Lung (tissue), 11 donors: ENCODE measurements at regions not wholly inside any gene's neighbourhood (a gene's known extent, or its start where the extent isn't known, plus 50 kb on each side); places are given as distances from the start of the nearest gene placed in this dataset.

Experiments
- ATAC-seq: fragments of 200-7000 bp; cut with Tn5 transposase; one replicate; pipeline ENCODE4 v1.9.1; 2020; ENCODE audit warnings: moderate number of reproducible peaks; ENCODE audit not compliant: insufficient read depth, low FRiP score
- DNase-seq, 3 donors: peaks; one replicate each; pipeline ENCODE4 v3.0.0-alpha.2; 2013 to 2017
- H3K27ac ChIP-seq, 2 donors: one replicate each; pipeline ENCODE4 v1.5.1; 2013; ENCODE audit warnings: mild to moderate bottlenecking in 2 of 2, moderate library complexity in 2 of 2, control low read depth in 1 of 2, inconsistent platforms in 1 of 2, low read depth in 1 of 2, low read length in 1 of 2
- H3K27me3 ChIP-seq, 3 donors: one replicate each; pipeline ENCODE4 v1.5.1; 2013; ENCODE audit warnings: low read length in 2 of 3; ENCODE audit not compliant: control insufficient read depth in 3 of 3, insufficient read depth in 3 of 3
- H3K36me3 ChIP-seq, 4 donors: one replicate each; pipeline ENCODE4 v1.5.1; 2013; ENCODE audit warnings: low read length in 4 of 4, mild to moderate bottlenecking in 1 of 4, moderate library complexity in 1 of 4; ENCODE audit not compliant: control insufficient read depth in 4 of 4, insufficient read depth in 4 of 4
- H3K4me1 ChIP-seq, 5 donors: one replicate each; pipeline ENCODE4 v1.5.1; 2013; ENCODE audit warnings: low read length in 5 of 5, mild to moderate bottlenecking in 2 of 5, moderate library complexity in 1 of 5; ENCODE audit not compliant: control insufficient read depth in 5 of 5, insufficient read depth in 5 of 5
- H3K4me3 ChIP-seq: one replicate; pipeline ENCODE4 v1.5.1; 2013; ENCODE audit warnings: mild to moderate bottlenecking, control low read depth, moderate library complexity
- H3K9ac ChIP-seq, 2 donors: one replicate each; pipeline ENCODE4 v1.5.1; 2013; ENCODE audit warnings: low read length in 2 of 2, control low read depth in 1 of 2; ENCODE audit not compliant: insufficient read depth in 1 of 2
- H3K9me3 ChIP-seq, 4 donors: one replicate each; pipeline ENCODE4 v1.5.1; 2013; ENCODE audit warnings: low read length in 3 of 4, mild to moderate bottlenecking in 1 of 4, moderate library complexity in 1 of 4; ENCODE audit not compliant: control insufficient read depth in 4 of 4, insufficient read depth in 3 of 4
- WGBS, 2 donors: extraction: QIAGEN DNeasy Blood & Tissue Kit; methylation state at CpG; one replicate each; pipeline ENCODE4 v1.1.7; 2013; 5-methylcytosine and 5-hydroxymethylcytosine counted together
- TF ChIP-seq, protein P1 (sequence below): IDR thresholded peaks from 2 replicates; pipeline ENCODE4 v1.5.1; 2012; ENCODE audit warnings: mild to moderate bottlenecking; ENCODE audit errors: control extremely low read depth, extremely low read depth
- donor health status: control.
- donor health status: control.
- donor health status: Bipolar disorder and iron deficiency.
- donor health status: healthy.
- donor health status: DM: yes; HTN: yes; CAD: no.

DNA sequence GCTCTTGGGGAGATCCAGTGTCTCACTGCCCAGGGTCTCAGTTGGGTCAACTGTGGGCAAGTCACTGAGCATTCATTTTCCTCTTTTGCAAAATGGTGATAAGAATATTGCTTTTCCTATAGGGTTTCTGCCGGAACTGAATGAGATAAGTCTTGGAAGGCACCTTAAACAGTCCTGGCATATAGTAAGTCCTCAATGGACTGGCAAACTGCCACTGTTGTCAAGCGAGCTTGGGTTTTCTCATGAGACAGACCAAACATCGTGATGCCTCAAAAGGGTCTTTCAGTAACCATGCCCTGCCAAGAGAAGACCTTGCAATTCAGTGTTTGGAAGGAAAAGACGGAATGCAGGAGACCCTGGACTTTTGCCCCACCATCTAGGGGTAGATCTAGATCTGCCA is 251.5 kb downstream of the WDR11 start:
- 79 to 83% methylated on average over 4 of the region's 4 CpGs for WGBS, 2 donors
- peak; percentile 60 to 81 (median 80) for DNase-seq
- Histone ChIP-seq H3K27ac (no peak overlapping the region), H3K4me1 (peaks cover 0 to 50% (median 17%) of the 10 kb centered on the region in 5 donors), H3K9ac (no peak overlapping the region), H3K9me3 (peaks cover 0 to 4% (median 0%) of the 10 kb centered on the region in 4 donors), H3K4me3 (no peak overlapping the region), H3K36me3 (no peaks in the 10 kb centered on the region), H3K27me3 (no peaks in the 10 kb centered on the region)
- TF ChIP-seq, protein P1, sequence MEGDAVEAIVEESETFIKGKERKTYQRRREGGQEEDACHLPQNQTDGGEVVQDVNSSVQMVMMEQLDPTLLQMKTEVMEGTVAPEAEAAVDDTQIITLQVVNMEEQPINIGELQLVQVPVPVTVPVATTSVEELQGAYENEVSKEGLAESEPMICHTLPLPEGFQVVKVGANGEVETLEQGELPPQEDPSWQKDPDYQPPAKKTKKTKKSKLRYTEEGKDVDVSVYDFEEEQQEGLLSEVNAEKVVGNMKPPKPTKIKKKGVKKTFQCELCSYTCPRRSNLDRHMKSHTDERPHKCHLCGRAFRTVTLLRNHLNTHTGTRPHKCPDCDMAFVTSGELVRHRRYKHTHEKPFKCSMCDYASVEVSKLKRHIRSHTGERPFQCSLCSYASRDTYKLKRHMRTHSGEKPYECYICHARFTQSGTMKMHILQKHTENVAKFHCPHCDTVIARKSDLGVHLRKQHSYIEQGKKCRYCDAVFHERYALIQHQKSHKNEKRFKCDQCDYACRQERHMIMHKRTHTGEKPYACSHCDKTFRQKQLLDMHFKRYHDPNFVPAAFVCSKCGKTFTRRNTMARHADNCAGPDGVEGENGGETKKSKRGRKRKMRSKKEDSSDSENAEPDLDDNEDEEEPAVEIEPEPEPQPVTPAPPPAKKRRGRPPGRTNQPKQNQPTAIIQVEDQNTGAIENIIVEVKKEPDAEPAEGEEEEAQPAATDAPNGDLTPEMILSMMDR: no peak
- ATAC-seq: no peak

DNA sequence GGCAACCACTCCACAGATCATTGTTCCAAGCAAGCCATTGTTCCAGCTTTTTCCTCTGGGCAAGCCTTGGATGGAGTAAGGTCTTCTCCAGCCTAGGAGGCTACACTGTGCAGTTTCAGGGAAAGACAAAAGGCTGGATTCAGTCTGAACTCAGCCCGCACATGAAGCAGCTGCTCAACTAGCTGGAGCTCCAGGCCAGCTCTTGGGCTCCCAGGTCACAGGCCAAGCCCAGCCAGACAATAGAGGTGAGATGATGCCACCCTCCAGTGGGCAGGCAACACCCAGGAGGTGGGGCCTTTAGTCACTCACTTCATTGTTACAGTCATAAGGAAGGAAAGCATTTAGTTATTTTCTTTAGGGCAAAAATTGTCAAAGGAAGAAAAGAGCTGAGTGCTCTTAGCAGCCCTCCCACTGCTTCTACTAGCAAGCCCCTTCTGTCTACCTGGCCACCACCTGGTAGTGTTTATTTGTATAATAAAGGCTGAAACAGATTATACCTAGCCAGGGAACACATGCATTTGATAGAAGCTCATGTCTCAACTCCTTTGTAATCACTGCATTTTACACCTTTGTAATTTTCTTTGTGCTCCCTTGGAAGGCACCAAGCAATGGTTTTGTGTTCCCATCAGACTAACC is 253.4 kb downstream of the WDR11 start:
- DNase-seq (no peak), ATAC-seq (no peak)
- no peak overlapping the region for H3K4me3 ChIP-seq
- H3K27me3 ChIP-seq: no peaks in the 10 kb centered on the region
- TF ChIP-seq, protein P1: no peak
- no peak overlapping the region for H3K9ac ChIP-seq
- WGBS, 2 donors: 95 to 96% methylated on average over 1 of the region's 1 CpG
- H3K4me1 ChIP-seq: peaks cover 0 to 31% (median 10%) of the 10 kb centered on the region in 5 donors
- H3K9me3 ChIP-seq: peaks cover 0 to 4% (median 0%) of the 10 kb centered on the region in 4 donors
- no peak overlapping the region for H3K27ac ChIP-seq
- no peaks in the 10 kb centered on the region for H3K36me3 ChIP-seq

DNA sequence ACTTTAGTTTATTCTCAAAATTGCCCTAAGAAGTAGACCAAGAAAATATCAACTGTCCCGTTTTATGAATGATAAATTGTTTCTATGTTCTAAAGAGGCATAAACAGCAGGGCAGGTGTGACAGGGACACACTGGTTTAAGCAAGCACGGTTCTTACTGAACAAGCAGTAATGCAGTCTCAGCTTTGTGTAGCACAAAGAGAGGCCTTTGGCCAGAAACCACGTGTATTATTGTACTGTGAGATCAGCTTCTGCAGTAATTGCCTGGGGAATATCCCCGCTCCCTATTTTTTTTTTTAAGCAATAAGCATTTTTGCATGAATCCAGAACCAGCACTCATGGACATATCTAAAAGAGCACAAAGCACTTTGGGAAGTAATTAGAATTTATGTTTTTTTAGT is 255.4 kb downstream of the WDR11 start:
- WGBS, 2 donors: 82 to 88% methylated on average over 4 of the region's 4 CpGs
- ATAC-seq (no peak), DNase-seq (no peak)
- Histone ChIP-seq H3K9me3 (no peaks in the 10 kb centered on the region), H3K36me3 (no peaks in the 10 kb centered on the region), H3K4me3 (no peak overlapping the region), H3K27me3 (no peaks in the 10 kb centered on the region), H3K27ac (no peak overlapping the region), H3K9ac (no peak overlapping the region), H3K4me1 (peaks cover 0 to 20% (median 5%) of the 10 kb centered on the region in 5 donors)
- TF ChIP-seq, protein P1: no peak

DNA sequence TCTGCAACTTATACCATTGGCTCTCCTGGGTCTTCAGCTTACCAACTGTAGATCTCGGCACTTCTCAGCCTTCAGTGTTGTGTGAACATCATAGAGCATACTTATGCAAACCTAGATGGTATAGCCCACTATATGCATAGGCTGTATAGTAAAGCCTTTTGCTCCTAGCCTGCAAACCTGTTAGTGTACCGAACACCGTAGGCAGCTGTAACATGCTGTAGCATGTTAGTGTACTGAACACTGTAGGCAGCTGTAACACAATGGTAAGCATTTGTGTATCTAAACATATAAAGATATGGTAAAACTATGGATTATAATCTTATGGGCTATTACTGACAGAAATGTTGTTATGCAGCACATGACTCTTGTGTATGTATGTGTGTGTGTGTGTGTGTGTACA is 256.9 kb downstream of the WDR11 start:
- no peak overlapping the region for H3K9ac ChIP-seq
- H3K27ac ChIP-seq: no peak overlapping the region
- peaks cover 0 to 24% (median 4%) of the 10 kb centered on the region in 5 donors for H3K4me1 ChIP-seq
- TF ChIP-seq, protein P1: no peak
- ATAC-seq (no peak), DNase-seq (no peak)
- no peaks in the 10 kb centered on the region for H3K9me3 ChIP-seq
- H3K4me3 ChIP-seq: no peak overlapping the region
- no peaks in the 10 kb centered on the region for H3K36me3 ChIP-seq
- H3K27me3 ChIP-seq: no peaks in the 10 kb centered on the region
- 96 to 98% methylated on average over 3 of the region's 3 CpGs for WGBS, 2 donors
